DND-41 (cell line): ENCODE measurements at regions not wholly inside any gene's neighbourhood (a gene's known extent, or its start where the extent isn't known, plus 50 kb on each side); places are given as distances from the start of the nearest gene placed in this dataset.

Experiments
- EZH2 ChIP-seq: IDR thresholded peaks from 3 replicates; pipeline ENCODE4 v1.6.1; 2012; ENCODE audit warnings: borderline replicate concordance, low read depth, mild to moderate bottlenecking, moderate library complexity, low read length, inconsistent platforms; ENCODE audit not compliant: severe bottlenecking
- TF ChIP-seq, protein P1 (sequence below): IDR thresholded peaks from 2 replicates; pipeline ENCODE4 v1.5.1; 2012; ENCODE audit warnings: borderline replicate concordance, low read length, moderate library complexity, mild to moderate bottlenecking; ENCODE audit not compliant: poor library complexity, severe bottlenecking; ENCODE audit errors: extremely low read depth

DNA sequence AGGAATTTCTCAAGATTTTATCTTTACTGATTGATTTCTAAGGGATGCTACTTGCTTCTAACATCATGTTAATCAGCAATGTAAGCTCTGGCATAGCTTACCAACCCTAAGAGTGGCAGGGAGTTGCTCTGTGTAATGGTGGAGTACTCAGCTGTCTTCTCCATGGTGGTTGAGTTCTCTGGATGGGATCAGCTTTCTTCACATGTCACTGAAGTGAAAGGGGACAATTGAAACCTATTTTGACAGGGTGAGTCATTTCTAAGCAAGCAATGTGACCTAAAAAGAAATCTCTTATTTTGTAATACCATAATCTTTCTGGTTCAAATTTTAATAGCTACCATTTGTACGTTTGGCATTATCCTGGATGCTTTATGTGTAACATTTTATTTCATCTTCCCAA, 430.4 kb downstream of the GJA1 start:
- TF ChIP-seq, protein P1, sequence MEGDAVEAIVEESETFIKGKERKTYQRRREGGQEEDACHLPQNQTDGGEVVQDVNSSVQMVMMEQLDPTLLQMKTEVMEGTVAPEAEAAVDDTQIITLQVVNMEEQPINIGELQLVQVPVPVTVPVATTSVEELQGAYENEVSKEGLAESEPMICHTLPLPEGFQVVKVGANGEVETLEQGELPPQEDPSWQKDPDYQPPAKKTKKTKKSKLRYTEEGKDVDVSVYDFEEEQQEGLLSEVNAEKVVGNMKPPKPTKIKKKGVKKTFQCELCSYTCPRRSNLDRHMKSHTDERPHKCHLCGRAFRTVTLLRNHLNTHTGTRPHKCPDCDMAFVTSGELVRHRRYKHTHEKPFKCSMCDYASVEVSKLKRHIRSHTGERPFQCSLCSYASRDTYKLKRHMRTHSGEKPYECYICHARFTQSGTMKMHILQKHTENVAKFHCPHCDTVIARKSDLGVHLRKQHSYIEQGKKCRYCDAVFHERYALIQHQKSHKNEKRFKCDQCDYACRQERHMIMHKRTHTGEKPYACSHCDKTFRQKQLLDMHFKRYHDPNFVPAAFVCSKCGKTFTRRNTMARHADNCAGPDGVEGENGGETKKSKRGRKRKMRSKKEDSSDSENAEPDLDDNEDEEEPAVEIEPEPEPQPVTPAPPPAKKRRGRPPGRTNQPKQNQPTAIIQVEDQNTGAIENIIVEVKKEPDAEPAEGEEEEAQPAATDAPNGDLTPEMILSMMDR = no peak
- TF ChIP-seq EZH2 = no peak
